ENCODE measurements at regions not wholly inside any gene's neighbourhood (a gene's known extent, or its start where the extent isn't known, plus 50 kb on each side); places are given as distances from the start of the nearest gene placed in this dataset.

- H3K79me2 ChIP-seq (ENCODE audit: control insufficient read depth, insufficient read depth, low read length, poor library complexity) = no peaks in the 10 kb centered on the region
- H3K27ac ChIP-seq (ENCODE audit: low read depth, low read length) = no peak overlapping the region
- H2AK5ac ChIP-seq (ENCODE audit: low read length) = no peak overlapping the region
- peak; percentile 44 to 81 for DNase-seq
- H3K27me3 ChIP-seq (ENCODE audit: insufficient read depth, low read length) = no peaks in the 10 kb centered on the region
- no peaks in the 10 kb centered on the region for H3K4me1 ChIP-seq (ENCODE audit: control insufficient read depth in 1 of 2, insufficient read depth in 2 of 2, low read length in 2 of 2)
- no peak overlapping the region for H3K23ac ChIP-seq (ENCODE audit: low read length)
- no peak overlapping the region for H2BK120ac ChIP-seq (ENCODE audit: insufficient read depth, low read length, poor library complexity)
- no peak overlapping the region for H3K4me3 ChIP-seq (ENCODE audit: low read depth, low read length)
- H3K9ac ChIP-seq (ENCODE audit: low read length) = no peak overlapping the region
- no peaks in the 10 kb centered on the region for H3K79me1 ChIP-seq (ENCODE audit: low read length)
- no peak overlapping the region for H2BK12ac ChIP-seq (ENCODE audit: low read length)
- H4K12ac ChIP-seq (ENCODE audit: low read depth, low read length) = no peak overlapping the region
- H2AFZ ChIP-seq (ENCODE audit: insufficient read depth, low read length, poor library complexity) = no peak overlapping the region
- H3K36me3 ChIP-seq (ENCODE audit: control insufficient read depth in 1 of 2, insufficient read depth in 2 of 2, low read length in 2 of 2) = no peaks in the 10 kb centered on the region
- H3K9me3 ChIP-seq (ENCODE audit: insufficient read depth, low read depth, low read length) = no peaks in the 10 kb centered on the region
- H4K91ac ChIP-seq (ENCODE audit: low read depth, low read length) = no peak overlapping the region
- H3K4me2 ChIP-seq (ENCODE audit: low read length) = no peak overlapping the region
- H4K8ac ChIP-seq (ENCODE audit: low read depth, low read length) = no peak overlapping the region
- no peak overlapping the region for H2BK5ac ChIP-seq (ENCODE audit: low read depth, low read length, poor library complexity)
- no peak overlapping the region for H3K18ac ChIP-seq (ENCODE audit: low read length)
- H3K4ac ChIP-seq (ENCODE audit: low read depth, low read length) = no peak overlapping the region
- H3K14ac ChIP-seq (ENCODE audit: low read length) = no peak overlapping the region
- no CpG with 5 or more reads among the region's 1 CpG for WGBS (ENCODE audit: extremely low coverage, insufficient coverage, insufficient read length)
These were observed 84.6 kb upstream of the TRPC4 start for GRCh38 chr13:37954191-37954590.

- no peak overlapping the region for H3K9ac ChIP-seq (ENCODE audit: low read length)
- H3K79me2 ChIP-seq (ENCODE audit: control insufficient read depth, insufficient read depth, low read length, poor library complexity) = no peaks in the 10 kb centered on the region
- no peaks in the 10 kb centered on the region for H3K27me3 ChIP-seq (ENCODE audit: insufficient read depth, low read length)
- no peak overlapping the region for H3K18ac ChIP-seq (ENCODE audit: low read length)
- no peak overlapping the region for H3K4ac ChIP-seq (ENCODE audit: low read depth, low read length)
- no peak overlapping the region for H4K8ac ChIP-seq (ENCODE audit: low read depth, low read length)
- H3K4me1 ChIP-seq (ENCODE audit: control insufficient read depth in 1 of 2, insufficient read depth in 2 of 2, low read length in 2 of 2) = no peaks in the 10 kb centered on the region
- no peak overlapping the region for H2BK12ac ChIP-seq (ENCODE audit: low read length)
- no peaks in the 10 kb centered on the region for H3K36me3 ChIP-seq (ENCODE audit: control insufficient read depth in 1 of 2, insufficient read depth in 2 of 2, low read length in 2 of 2)
- no peak overlapping the region for H2AK5ac ChIP-seq (ENCODE audit: low read length)
- H3K79me1 ChIP-seq (ENCODE audit: low read length) = no peaks in the 10 kb centered on the region
- no peak overlapping the region for H3K27ac ChIP-seq (ENCODE audit: low read depth, low read length)
- no peak overlapping the region for H2AFZ ChIP-seq (ENCODE audit: insufficient read depth, low read length, poor library complexity)
- no peak overlapping the region for H2BK120ac ChIP-seq (ENCODE audit: insufficient read depth, low read length, poor library complexity)
- no peak overlapping the region for H2BK5ac ChIP-seq (ENCODE audit: low read depth, low read length, poor library complexity)
- H3K4me3 ChIP-seq (ENCODE audit: low read depth, low read length) = no peak overlapping the region
- H3K14ac ChIP-seq (ENCODE audit: low read length) = no peak overlapping the region
- H3K23ac ChIP-seq (ENCODE audit: low read length) = no peak overlapping the region
- H4K12ac ChIP-seq (ENCODE audit: low read depth, low read length) = no peak overlapping the region
- H3K9me3 ChIP-seq (ENCODE audit: insufficient read depth, low read depth, low read length) = no peaks in the 10 kb centered on the region
- H4K91ac ChIP-seq (ENCODE audit: low read depth, low read length) = no peak overlapping the region
- no peak overlapping the region for H3K4me2 ChIP-seq (ENCODE audit: low read length)
- DNase-seq = no peak
These were observed 84.1 kb upstream of the TRPC4 start for GRCh38 chr13:37953696-37954095.

- Histone ChIP-seq H3K18ac (ENCODE audit: low read length) (no peak overlapping the region), H3K14ac (ENCODE audit: low read length) (no peak overlapping the region), H3K27ac (ENCODE audit: low read depth, low read length) (no peak overlapping the region), H3K9me3 (ENCODE audit: insufficient read depth, low read depth, low read length) (no peaks in the 10 kb centered on the region), H2BK12ac (ENCODE audit: low read length) (no peak overlapping the region), H3K4me3 (ENCODE audit: low read depth, low read length) (no peak overlapping the region), H3K4me2 (ENCODE audit: low read length) (no peak overlapping the region), H2BK120ac (ENCODE audit: insufficient read depth, low read length, poor library complexity) (no peak overlapping the region), H2AK5ac (ENCODE audit: low read length) (no peak overlapping the region), H4K8ac (ENCODE audit: low read depth, low read length) (no peak overlapping the region), H2AFZ (ENCODE audit: insufficient read depth, low read length, poor library complexity) (no peak overlapping the region), H3K27me3 (ENCODE audit: insufficient read depth, low read length) (no peaks in the 10 kb centered on the region), H3K23ac (ENCODE audit: low read length) (no peak overlapping the region), H3K4me1 (ENCODE audit: control insufficient read depth in 1 of 2, insufficient read depth in 2 of 2, low read length in 2 of 2) (no peaks in the 10 kb centered on the region), H4K12ac (ENCODE audit: low read depth, low read length) (no peak overlapping the region), H3K36me3 (ENCODE audit: control insufficient read depth in 1 of 2, insufficient read depth in 2 of 2, low read length in 2 of 2) (no peaks in the 10 kb centered on the region), H3K79me1 (ENCODE audit: low read length) (no peaks in the 10 kb centered on the region), H3K4ac (ENCODE audit: low read depth, low read length) (no peak overlapping the region), H4K91ac (ENCODE audit: low read depth, low read length) (no peak overlapping the region), H3K9ac (ENCODE audit: low read length) (no peak overlapping the region), H2BK5ac (ENCODE audit: low read depth, low read length, poor library complexity) (no peak overlapping the region), H3K79me2 (ENCODE audit: control insufficient read depth, insufficient read depth, low read length, poor library complexity) (no peaks in the 10 kb centered on the region)
- no CpG with 5 or more reads among the region's 1 CpG for WGBS (ENCODE audit: extremely low coverage, insufficient coverage, insufficient read length)
- DNase-seq = no peak
These were observed 80.4 kb upstream of the TRPC4 start for GRCh38 chr13:37950016-37950415.

- H2BK12ac ChIP-seq (ENCODE audit: low read length) = no peak overlapping the region
- no peaks in the 10 kb centered on the region for H3K9me3 ChIP-seq (ENCODE audit: insufficient read depth, low read depth, low read length)
- no peak overlapping the region for H3K23ac ChIP-seq (ENCODE audit: low read length)
- H3K9ac ChIP-seq (ENCODE audit: low read length) = no peak overlapping the region
- H2BK120ac ChIP-seq (ENCODE audit: insufficient read depth, low read length, poor library complexity) = no peak overlapping the region
- H3K27me3 ChIP-seq (ENCODE audit: insufficient read depth, low read length) = no peaks in the 10 kb centered on the region
- H3K36me3 ChIP-seq (ENCODE audit: control insufficient read depth in 1 of 2, insufficient read depth in 2 of 2, low read length in 2 of 2) = no peaks in the 10 kb centered on the region
- H4K8ac ChIP-seq (ENCODE audit: low read depth, low read length) = no peak overlapping the region
- H3K4me3 ChIP-seq (ENCODE audit: low read depth, low read length) = no peak overlapping the region
- H3K79me1 ChIP-seq (ENCODE audit: low read length) = no peaks in the 10 kb centered on the region
- H3K4me2 ChIP-seq (ENCODE audit: low read length) = no peak overlapping the region
- no peaks in the 10 kb centered on the region for H3K79me2 ChIP-seq (ENCODE audit: control insufficient read depth, insufficient read depth, low read length, poor library complexity)
- H3K4ac ChIP-seq (ENCODE audit: low read depth, low read length) = no peak overlapping the region
- no peak overlapping the region for H3K18ac ChIP-seq (ENCODE audit: low read length)
- H3K4me1 ChIP-seq (ENCODE audit: control insufficient read depth in 1 of 2, insufficient read depth in 2 of 2, low read length in 2 of 2) = no peaks in the 10 kb centered on the region
- no CpG with 5 or more reads among the region's 5 CpGs for WGBS (ENCODE audit: extremely low coverage, insufficient coverage, insufficient read length)
- no peak for DNase-seq
- H3K14ac ChIP-seq (ENCODE audit: low read length) = no peak overlapping the region
- no peak overlapping the region for H2BK5ac ChIP-seq (ENCODE audit: low read depth, low read length, poor library complexity)
- H2AK5ac ChIP-seq (ENCODE audit: low read length) = no peak overlapping the region
- H3K27ac ChIP-seq (ENCODE audit: low read depth, low read length) = no peak overlapping the region
- H4K12ac ChIP-seq (ENCODE audit: low read depth, low read length) = no peak overlapping the region
- no peak overlapping the region for H4K91ac ChIP-seq (ENCODE audit: low read depth, low read length)
- no peak overlapping the region for H2AFZ ChIP-seq (ENCODE audit: insufficient read depth, low read length, poor library complexity)
These were observed 78.0 kb upstream of the TRPC4 start for GRCh38 chr13:37947419-37948140.
